GM12874 (cell line): ENCODE measurements at regions not wholly inside any gene's neighbourhood (a gene's known extent, or its start where the extent isn't known, plus 50 kb on each side); places are given as distances from the start of the nearest gene placed in this dataset.

ENCODE experiments used
- TF ChIP-seq, protein P1 (sequence below): IDR thresholded peaks from 2 replicates; pipeline ENCODE4 v1.5.1; 2011; ENCODE audit warnings: low read depth, mild to moderate bottlenecking, control low read depth, low read length, moderate library complexity; ENCODE audit not compliant: insufficient read depth

GRCh38 chr10:35827783-35828182 is 185.7 kb upstream of the FZD8 start:
- TF ChIP-seq, protein P1, sequence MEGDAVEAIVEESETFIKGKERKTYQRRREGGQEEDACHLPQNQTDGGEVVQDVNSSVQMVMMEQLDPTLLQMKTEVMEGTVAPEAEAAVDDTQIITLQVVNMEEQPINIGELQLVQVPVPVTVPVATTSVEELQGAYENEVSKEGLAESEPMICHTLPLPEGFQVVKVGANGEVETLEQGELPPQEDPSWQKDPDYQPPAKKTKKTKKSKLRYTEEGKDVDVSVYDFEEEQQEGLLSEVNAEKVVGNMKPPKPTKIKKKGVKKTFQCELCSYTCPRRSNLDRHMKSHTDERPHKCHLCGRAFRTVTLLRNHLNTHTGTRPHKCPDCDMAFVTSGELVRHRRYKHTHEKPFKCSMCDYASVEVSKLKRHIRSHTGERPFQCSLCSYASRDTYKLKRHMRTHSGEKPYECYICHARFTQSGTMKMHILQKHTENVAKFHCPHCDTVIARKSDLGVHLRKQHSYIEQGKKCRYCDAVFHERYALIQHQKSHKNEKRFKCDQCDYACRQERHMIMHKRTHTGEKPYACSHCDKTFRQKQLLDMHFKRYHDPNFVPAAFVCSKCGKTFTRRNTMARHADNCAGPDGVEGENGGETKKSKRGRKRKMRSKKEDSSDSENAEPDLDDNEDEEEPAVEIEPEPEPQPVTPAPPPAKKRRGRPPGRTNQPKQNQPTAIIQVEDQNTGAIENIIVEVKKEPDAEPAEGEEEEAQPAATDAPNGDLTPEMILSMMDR: no peak

DNA sequence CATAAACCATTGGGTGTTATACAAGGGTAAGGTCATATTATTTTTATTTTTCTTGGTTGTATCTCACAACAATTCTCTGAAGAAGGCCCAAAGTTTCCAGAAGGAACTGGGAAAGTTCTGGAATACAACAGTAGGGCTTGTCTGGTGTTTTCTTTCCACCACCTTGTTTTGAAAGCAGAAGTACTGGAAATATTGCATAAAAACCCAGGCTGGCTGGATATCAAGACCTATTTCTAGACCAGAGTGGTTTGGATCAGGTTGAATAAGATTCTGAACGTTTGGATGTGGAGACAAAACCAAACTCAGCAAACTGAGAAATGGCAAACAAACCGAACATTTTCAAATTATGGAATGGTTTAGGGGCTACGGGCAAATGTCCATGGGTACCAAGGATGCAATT is 182.6 kb upstream of the FZD8 start:
- TF ChIP-seq, protein P1: no peak

GRCh38 chr10:35822316-35822715 is 180.2 kb upstream of the FZD8 start:
- TF ChIP-seq, protein P1: no peak

DNA sequence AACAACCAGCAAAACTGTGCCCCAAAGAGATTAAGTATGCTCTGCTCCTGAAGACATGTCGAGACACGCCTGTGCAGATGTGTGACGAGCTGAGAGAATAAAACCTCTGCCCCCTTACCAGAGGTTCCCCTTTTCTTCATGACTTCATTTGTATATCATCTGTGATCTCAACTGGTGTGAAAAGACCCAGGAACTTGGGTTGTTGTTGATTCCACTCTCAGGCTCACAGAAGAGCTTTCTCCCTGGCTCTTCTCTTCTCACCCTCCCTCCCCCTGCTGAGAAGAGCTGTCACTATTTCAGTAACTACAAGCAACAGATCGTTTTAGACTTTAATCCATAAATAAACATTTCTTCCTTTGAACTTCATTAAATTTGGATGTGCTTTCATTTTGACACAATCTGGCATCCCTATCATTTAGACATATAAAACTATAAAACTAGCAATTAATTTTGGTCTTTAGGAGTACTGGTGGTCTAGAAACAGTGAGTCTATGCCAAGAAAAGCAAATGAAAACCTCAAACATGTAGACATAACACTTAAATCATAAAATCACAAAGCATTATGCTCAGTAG is 179.3 kb upstream of the FZD8 start:
- TF ChIP-seq, protein P1: no peak

DNA sequence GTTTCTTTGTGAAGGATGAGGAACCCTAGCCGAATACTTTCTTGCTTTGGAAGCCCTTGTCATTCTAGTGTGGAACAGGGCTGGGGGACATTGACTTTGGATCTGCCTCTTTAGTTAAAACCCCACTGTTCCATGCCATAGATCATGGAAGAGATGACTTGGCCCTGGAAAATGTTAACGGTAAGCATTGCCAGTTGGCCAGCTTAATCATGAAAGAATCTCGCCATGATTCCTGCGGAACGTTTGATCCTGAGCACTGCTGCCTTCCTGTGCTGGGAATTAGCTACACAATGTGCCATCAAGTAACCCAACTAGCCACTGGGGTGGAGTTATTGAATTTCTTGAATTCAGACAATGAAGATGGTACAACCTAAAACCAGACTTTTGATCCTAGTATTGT is 177.6 kb upstream of the FZD8 start:
- TF ChIP-seq, protein P1: no peak

DNA sequence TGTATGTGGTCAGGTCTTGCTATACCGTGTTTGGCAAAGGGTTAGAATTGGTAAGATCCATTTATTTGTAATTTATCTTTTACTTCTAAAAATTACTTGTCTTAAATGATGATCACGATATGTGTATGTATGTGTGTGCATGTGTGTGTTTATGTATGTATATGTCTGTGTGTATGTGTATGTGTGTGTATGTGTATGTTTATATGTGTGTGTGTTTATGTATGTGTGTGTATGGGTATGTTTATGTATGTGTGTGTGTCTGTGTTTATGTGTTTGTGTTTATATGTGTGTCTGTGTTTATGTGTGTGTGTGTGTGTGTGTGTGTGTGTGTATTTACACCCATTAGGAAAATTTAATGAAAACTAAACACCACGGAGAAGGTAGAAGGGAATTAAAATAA is 176.9 kb upstream of the FZD8 start:
- TF ChIP-seq, protein P1: no peak

- TF ChIP-seq, protein P1: no peak
Observed at GRCh38 chr10:35813219-35813618, 171.1 kb upstream of the FZD8 start.
